Mesothelial cell of epicardium (in vitro differentiated cells): ENCODE measurements at regions not wholly inside any gene's neighbourhood (a gene's known extent, or its start where the extent isn't known, plus 50 kb on each side); places are given as distances from the start of the nearest gene placed in this dataset.

Source experiments
- DNase-seq, 2 experiments: peaks; one replicate each; pipeline ENCODE4 v3.0.0; 2021; ENCODE audit warnings: low spot score in 2 of 2; ENCODE audit not compliant: unreplicated experiment in 2 of 2
- H3K27ac Mint-ChIP-seq: 2 replicates; pipeline ENCODE4 v1.8.0; 2021; ENCODE audit warnings: mixed read lengths
- H3K27me3 Mint-ChIP-seq: 2 replicates; pipeline ENCODE4 v1.8.0; 2021; ENCODE audit warnings: low read depth, mixed read lengths
- H3K36me3 Mint-ChIP-seq: 2 replicates; pipeline ENCODE4 v1.8.0; 2021; ENCODE audit warnings: mixed read lengths
- H3K4me1 Mint-ChIP-seq: 2 replicates; pipeline ENCODE4 v1.8.0; 2021; ENCODE audit warnings: mixed read lengths
- H3K4me3 Mint-ChIP-seq: 2 replicates; pipeline ENCODE4 v1.8.0; 2021; ENCODE audit warnings: mild to moderate bottlenecking, moderate library complexity, mixed read lengths
- H3K9me3 Mint-ChIP-seq: 2 replicates; pipeline ENCODE4 v1.8.0; 2021; ENCODE audit warnings: mixed read lengths
- TF ChIP-seq, protein P1 (sequence below): fragments of 200-600 bp; sonication (generic); IDR thresholded peaks from one replicate; pipeline ENCODE4 v1.5.0; 2021; ENCODE audit warnings: antibody characterized with exemption; ENCODE audit not compliant: unreplicated experiment

DNA sequence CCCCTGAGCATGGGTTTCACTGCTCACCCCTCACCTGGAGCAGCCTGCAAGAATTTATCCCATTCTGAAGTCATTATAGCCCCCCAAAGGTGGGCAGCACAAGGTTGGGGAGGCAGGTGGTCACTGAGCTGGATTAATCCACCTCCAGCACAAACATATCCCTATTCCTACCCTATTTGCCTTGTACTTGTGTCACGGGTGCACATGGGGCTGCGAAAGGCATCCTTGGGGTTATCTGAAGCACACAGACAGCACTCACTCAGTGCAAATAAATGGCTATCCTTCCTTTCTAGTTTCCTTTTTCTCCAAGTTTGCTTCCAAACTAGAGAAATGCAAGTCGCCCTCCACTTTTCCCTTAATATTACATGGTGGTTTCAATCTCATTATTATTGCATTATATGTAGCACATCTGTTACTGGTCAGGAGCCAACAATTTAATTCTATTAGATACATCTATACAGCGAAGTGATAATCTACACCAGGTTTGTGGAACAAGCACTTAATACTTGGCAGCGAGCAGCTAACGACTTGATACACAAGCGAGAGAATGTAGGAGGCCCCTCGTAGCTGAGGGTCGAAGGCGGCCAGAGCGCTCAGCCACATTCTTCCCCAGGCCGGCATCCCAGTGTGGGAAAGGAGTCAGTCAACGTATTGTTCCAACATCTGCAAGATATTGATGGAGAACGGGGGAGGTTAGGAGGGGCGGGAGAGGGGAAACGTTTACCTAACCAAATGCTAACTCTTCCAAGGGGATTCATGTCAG, 121.3 kb upstream of the HABP2 start:
- Mint-ChIP-seq H3K27ac (no peak overlapping the region), H3K4me1 (no peaks in the 10 kb centered on the region), H3K4me3 (no peak overlapping the region), H3K27me3 (peaks cover 47% of the 10 kb centered on the region), H3K9me3 (peaks cover 12% of the 10 kb centered on the region), H3K36me3 (no peaks in the 10 kb centered on the region)
- TF ChIP-seq, protein P1, sequence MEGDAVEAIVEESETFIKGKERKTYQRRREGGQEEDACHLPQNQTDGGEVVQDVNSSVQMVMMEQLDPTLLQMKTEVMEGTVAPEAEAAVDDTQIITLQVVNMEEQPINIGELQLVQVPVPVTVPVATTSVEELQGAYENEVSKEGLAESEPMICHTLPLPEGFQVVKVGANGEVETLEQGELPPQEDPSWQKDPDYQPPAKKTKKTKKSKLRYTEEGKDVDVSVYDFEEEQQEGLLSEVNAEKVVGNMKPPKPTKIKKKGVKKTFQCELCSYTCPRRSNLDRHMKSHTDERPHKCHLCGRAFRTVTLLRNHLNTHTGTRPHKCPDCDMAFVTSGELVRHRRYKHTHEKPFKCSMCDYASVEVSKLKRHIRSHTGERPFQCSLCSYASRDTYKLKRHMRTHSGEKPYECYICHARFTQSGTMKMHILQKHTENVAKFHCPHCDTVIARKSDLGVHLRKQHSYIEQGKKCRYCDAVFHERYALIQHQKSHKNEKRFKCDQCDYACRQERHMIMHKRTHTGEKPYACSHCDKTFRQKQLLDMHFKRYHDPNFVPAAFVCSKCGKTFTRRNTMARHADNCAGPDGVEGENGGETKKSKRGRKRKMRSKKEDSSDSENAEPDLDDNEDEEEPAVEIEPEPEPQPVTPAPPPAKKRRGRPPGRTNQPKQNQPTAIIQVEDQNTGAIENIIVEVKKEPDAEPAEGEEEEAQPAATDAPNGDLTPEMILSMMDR = no peak
- no peak for DNase-seq

DNA sequence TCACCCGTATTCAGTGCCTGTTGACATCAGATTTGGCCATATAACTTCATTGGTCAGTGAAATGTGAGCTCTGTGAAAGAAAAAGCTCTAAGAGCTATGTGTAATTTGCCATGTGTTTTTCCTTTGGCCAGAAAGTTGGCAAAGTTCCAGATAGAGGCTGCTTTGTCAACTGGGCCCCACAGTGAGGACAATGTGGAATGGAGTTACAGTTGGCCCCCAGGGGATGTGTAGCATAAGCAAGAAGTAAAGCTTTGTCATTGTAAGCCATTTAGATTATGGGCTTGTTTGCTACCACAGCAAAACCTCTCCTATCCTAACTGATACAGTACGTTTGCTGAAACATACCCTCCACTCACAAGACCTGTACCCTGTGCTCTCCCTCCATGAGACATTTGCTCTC, 119.1 kb upstream of the HABP2 start:
- TF ChIP-seq, protein P1 = no peak
- H3K36me3 Mint-ChIP-seq = no peaks in the 10 kb centered on the region
- peaks cover 12% of the 10 kb centered on the region for H3K9me3 Mint-ChIP-seq
- H3K27ac Mint-ChIP-seq = no peak overlapping the region
- H3K27me3 Mint-ChIP-seq = peaks cover 57% of the 10 kb centered on the region
- H3K4me3 Mint-ChIP-seq = no peak overlapping the region
- no peak for DNase-seq
- H3K4me1 Mint-ChIP-seq = no peaks in the 10 kb centered on the region

DNA sequence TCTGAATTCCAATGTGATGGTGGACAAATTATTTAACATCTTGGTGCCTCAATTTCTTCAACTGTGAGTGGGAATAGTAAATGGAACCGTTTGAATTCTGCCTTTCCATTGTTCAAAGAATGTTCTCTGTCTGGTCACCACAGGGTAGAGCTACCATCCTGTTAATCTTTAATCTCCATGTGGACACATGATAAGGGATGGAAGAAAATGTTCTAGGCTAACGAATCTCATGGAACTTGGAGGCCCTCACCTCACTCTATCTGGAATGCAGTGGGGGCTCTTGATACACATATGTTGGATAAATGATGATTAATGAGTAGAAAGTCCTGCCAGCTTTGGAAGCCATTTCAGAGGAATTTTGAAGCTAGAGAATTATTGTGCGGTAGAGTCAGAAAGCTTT, 118.5 kb upstream of the HABP2 start:
- Mint-ChIP-seq H3K27me3 (peaks cover 55% of the 10 kb centered on the region), H3K27ac (no peak overlapping the region), H3K9me3 (peaks cover 12% of the 10 kb centered on the region), H3K4me3 (no peak overlapping the region), H3K36me3 (no peaks in the 10 kb centered on the region), H3K4me1 (no peaks in the 10 kb centered on the region)
- no peak for DNase-seq
- TF ChIP-seq, protein P1 = no peak

DNA sequence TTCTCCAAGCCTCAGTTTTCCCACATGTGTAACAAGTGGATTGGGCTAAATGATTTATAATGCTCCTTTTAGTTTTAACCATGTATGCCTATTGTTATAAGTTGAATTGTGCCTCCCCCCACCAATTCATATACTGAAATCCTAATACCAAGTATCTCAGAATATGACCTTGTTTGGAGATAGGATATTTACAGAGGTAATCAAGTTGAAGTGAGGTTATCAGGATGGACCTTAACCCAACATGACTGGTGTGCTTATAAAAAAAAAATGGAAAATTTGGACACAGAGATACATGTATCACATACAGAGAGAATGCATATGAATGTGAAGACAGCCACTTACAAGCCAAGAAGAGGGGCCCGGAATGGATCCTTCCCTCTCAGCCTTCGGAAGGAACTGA, 117.9 kb upstream of the HABP2 start:
- Mint-ChIP-seq H3K4me3 (no peak overlapping the region), H3K27ac (no peak overlapping the region), H3K36me3 (no peaks in the 10 kb centered on the region), H3K9me3 (peaks cover 12% of the 10 kb centered on the region), H3K4me1 (no peaks in the 10 kb centered on the region), H3K27me3 (peaks cover 55% of the 10 kb centered on the region)
- TF ChIP-seq, protein P1 = no peak
- no peak for DNase-seq

DNA sequence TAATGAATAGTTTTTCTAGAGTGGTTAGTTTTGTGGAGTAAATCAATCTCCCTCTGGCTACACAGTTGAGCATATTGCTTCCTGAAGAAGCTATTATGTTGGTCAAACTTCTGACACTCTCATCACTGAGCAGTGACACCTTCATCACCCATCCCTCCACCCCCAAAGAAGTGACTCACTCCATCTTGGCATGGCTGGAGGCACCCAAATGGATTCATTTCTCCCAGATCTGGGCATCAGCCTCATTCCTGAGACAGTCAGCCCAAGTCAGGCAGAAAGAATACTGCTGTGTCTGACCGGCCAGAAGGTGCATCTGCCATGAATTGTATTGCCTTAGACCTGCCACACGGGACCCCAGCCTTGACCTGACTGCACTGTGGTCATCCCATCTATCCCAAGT, 117.0 kb upstream of the HABP2 start:
- Mint-ChIP-seq H3K9me3 (peaks cover 6% of the 10 kb centered on the region), H3K36me3 (no peaks in the 10 kb centered on the region), H3K4me3 (no peak overlapping the region), H3K27ac (no peak overlapping the region), H3K4me1 (no peaks in the 10 kb centered on the region), H3K27me3 (peaks cover 50% of the 10 kb centered on the region)
- TF ChIP-seq, protein P1 = no peak
- DNase-seq = no peak

DNA sequence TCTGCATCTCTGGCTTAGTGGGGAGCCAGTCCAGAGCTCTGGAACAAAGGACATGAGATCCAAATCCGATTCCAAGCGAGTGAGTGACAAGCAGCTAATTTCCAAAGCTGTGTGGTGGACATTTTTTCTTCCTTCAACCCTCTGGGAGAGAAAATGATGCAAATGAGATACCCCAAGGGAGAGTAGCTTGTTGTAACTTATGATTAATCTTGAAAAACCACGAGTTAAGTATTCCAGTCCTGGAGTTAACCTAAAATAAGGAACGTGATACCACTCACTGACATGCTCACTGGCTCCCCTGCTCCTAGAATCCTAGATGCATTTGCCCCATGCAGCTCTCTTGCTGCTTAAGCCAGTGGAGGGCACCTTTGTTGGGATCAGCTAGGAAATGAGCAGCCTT, 116.0 kb upstream of the HABP2 start:
- no peaks in the 10 kb centered on the region for H3K4me1 Mint-ChIP-seq

More for the DNA sequence above, 116.0 kb upstream of the HABP2 start:
- Mint-ChIP-seq H3K9me3 (peaks cover 6% of the 10 kb centered on the region), H3K27ac (no peak overlapping the region), H3K27me3 (peaks cover 46% of the 10 kb centered on the region), H3K36me3 (no peaks in the 10 kb centered on the region), H3K4me3 (no peak overlapping the region)
- DNase-seq = no peak
- TF ChIP-seq, protein P1 = no peak
